Activated CD8-positive, alpha-beta memory T cell treated with anti-CD3 and anti-CD28 coated beads, Interleukin-2, amount 50 U/mL, for 1 hour (primary cell): ENCODE measurements at regions not wholly inside any gene's neighbourhood (a gene's known extent, or its start where the extent isn't known, plus 50 kb on each side); places are given as distances from the start of the nearest gene placed in this dataset.

Experiments
- DNase-seq: peaks from one replicate; pipeline ENCODE4 v3.0.0-alpha.2; 2020; ENCODE audit errors: extremely low read depth

DNA sequence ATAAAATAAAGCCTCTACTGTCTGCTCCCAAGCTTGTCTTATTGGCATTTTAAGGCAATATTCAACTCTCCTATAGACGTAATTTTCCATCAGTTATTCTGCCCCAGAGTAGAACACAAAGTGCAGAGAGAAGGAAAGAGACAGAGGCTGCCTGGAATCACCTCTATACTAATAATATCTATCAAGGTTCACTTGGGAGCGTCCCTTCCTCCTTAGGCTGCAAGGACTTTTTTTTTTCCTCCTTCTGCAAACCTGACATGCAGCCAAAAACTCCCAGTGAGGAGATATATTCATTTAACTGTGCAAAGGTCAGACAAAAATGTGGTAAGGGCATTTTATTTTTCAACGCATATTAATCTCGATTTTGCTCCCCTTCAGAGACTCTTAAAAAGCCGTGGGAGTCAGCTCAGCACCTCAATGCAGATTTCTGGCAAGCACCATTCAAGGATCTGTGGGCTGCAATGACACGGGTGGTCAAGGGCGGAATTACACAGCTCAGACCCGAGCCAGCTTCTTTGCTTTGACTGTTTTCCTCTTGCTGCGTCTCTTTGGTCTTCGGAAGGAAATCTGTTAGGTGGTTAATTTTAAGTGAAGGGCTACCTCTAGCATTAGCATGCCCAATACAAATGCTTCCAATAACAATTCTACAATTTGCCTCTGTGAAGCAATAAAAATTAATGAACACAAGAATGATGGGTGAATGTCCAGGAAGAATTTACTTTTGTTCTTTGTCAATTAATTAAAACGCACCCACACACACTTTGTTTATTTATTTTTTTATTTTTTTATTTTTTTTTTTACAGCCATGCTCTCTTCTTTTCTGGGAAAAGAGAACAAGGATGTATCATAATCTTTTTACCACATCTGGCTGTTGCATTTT, 587.7 kb upstream of the GRAMD2B start:
- no peak for DNase-seq

DNA sequence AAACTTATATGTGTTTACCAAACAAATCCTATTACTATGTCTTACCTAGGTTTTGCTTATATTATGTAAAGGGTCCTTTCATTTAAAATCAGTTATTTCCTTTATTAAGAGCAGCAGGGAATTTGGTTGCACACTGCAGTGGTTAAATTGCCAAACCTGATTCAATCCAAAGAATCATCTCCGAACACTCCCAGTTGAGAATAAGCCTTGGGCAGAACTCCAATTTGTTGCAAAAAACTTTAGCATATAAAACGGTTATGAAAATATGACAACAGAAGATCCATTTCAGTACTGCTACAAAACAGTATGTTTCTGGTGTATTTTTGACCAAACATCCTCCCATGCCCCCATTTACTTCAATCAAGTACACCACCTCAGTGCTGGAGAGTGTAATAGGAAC, 587.0 kb upstream of the GRAMD2B start:
- no peak for DNase-seq

DNA sequence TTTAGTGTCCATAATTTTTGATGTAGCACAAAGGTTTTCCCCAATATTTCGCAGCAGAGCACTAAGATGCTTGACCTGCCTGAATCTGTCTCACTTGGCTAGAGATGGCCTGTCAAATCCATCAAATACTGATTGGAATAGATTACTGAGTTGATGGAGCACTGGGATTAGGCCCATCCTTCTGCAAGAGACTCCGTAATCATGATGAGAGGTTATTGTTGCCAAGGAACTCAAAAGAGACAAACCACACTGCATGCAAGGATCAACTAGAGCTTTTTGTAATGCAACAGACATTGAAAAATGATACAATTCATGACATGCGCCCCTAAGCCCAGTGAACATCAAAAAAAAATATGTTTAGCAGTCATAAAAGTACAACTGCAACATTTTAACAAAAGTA, 585.3 kb upstream of the GRAMD2B start:
- no peak for DNase-seq

DNA sequence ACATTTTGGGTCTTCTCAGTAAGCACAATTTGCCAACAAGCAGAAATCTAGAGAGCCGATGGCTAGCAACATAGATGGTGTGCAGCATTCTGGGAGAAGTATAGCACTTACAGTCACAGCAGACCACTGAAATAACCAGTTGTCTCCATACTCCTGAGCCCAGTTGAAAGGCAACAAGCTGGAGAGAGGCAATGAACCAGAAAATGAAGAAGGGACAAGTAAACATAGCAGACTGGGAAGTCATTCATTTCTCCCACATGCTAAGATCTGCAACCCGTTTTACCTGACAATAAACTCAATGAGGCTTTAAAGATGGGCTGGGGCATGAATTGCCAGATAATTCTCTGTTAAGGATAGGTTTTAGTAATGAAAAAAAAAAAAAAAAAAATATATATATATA, 575.6 kb upstream of the GRAMD2B start:
- DNase-seq = no peak

DNA sequence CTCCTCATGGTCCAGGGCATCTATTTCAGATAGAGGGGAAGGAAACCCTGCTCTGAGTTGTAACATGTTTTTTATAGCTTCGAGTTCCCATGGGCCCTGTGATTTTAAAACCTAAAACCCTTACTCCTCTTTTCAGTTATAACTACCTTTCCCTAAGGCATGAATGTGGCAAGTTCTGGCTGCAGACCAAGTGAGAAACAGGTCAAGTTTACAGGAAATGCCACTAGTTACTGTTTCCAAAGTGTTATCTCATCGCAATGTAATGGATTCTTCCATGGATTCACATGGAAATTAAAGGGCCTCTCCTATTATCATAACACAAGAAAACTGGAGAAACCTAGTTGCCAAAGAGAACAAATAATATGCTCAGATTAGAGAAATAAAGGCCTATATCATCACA, 574.5 kb upstream of the GRAMD2B start:
- no peak for DNase-seq

DNA sequence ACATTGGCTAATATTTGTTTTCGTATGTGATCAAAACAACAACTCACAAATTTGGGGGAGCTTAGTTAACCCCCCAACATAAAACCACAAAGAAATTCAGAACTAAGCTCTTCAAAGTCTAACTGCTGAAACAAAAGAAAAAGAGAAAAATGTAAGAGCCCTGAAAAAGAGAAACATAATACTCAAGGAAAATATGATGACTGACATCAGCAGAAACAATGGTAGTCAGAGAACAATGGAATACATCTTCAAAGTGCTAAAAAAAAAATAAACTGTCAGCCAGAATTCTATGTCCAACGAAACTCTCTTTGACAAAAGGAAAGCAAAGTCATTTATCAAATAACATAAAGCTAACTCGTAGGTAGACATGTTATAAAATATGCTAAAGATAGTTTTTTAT, 566.3 kb upstream of the GRAMD2B start:
- no peak for DNase-seq

DNA sequence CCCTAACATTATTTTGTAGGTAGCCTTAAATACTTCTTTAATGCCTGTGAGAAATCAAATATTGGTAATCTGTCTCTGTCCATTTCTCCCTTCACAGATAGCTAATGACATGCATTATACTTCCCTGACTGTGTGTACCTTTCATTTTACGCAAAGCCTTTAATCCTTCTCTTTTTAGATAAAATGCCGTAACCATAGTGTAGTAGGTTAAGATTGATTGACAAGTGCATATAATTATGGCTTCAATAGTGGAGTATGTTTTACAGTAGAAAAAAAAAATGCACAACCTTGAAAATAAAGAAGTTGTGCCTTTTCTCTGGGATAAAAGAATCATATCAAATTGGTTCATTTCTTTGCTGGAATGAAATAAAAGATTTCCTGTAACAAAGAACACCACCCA, 559.6 kb upstream of the GRAMD2B start:
- no peak for DNase-seq

DNA sequence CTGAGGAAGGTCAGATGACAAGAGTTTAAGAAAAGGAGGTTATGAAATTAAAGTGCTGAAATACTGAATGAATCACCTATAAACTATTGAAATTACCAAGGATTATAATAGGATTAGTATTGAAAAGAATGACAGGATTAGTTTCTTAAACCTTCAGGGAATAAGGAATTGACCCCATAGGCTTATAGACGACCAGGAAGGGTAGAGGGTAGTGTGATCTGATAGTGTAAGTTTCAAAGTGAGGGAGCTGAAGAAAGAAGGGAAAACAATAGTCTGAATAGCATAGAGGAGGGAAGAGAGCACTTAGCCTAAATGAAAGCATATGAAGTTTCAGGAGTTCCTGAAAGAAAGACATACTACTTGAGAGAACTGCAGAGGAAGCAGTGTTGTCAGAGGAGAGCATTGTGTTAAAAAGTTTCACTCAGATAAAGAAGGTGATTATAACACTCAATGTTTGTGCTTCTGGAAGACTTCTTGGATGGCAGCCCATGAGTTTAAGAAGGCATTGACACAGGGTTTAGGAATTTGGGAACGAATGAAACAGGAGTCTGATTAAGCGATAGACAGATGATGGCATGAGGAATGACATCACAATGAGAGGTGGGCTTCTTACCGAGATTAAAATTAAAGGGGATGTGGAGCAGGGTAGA, 557.9 kb upstream of the GRAMD2B start:
- DNase-seq = no peak

DNA sequence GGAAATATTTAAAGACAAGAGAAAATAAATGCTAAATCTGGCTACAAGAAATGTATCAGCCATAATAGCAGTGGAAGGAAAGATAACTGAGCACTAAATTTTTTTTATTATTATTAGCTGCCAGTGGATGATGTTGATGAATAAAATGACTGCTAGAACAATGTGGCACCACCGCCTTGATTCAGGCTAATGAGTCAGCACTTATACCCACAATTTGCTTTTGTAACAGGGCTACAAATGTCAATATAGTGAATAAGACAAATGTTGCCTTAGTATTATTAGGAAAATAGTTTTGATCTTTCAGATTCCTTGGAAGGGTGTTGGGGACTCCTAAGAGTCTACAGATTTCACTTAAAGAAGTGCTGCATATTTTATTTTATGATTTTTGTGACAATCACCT, 555.2 kb upstream of the GRAMD2B start:
- no peak for DNase-seq

DNA sequence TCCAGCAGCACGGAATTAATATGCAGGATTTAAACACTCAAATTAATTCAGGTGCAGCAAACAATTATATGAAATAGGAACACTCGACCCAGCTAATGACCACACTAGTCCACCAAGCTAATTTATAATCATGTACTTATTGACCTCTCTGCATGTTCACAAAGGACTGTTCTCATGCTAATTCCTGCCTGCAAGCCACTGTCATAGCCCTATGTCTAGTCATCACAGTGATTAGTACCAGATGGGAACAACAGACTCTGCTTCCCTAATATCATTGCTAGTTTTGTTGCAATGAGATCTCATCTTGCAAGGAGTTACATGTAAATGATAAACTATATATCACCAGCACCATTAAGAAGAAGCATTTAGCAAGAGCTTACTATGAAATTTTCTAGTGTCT, 553.0 kb upstream of the GRAMD2B start:
- no peak for DNase-seq

DNA sequence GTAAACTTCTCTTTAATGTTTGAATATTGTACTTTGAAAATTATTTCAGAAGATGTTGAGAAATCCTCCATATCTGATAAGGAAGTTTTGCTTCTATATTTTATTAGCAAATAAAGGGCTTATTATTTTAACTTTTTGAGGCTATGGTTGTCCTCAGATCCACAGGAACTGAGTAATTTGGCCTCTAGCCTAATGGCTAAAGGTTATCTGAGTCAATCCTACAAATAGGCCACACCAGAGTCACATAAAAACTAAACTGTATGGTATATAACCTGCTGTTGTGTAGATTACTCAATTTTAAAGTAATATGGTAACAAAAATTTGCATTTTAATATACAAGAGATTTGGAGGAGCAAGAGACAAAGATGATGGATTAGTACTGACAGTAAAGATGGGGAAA, 549.2 kb upstream of the GRAMD2B start:
- DNase-seq = no peak

DNA sequence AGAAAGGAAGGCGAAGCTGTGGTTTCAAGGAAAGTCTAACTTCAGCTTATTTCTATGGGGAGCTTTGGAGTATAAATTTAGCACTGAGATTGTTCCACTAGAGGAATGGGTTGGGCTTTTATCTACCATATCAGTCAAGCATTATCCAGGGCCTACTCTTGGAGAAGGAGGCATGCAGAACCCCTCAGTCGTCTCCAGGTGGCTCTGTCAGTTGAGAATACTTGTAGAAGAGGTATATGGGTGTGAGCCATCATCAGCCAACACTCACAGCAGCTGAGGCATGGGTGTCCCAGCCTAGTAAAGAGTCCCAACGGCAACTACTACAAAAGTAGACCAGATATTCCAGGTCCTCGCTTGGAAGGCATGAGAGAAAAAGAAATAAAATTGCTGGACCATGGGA, 548.5 kb upstream of the GRAMD2B start:
- no peak for DNase-seq

DNA sequence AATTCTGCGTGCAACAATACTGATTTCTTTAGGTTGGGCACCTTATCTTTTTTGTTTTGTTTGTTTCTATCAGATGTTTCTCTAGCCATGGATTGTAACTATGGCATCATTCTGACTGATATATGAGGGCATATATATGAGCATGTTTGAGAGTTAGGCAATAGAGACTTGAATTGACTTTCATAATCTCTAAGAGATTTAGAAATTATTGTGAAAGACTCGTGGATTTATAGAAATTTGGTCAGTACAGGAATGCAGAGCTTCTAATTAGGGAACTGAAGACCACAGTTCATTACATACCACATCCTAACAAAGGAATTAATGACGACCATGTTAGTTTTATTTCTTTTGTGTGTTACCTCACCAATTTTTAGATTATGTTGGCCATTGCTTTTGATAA, 546.0 kb upstream of the GRAMD2B start:
- no peak for DNase-seq

DNA sequence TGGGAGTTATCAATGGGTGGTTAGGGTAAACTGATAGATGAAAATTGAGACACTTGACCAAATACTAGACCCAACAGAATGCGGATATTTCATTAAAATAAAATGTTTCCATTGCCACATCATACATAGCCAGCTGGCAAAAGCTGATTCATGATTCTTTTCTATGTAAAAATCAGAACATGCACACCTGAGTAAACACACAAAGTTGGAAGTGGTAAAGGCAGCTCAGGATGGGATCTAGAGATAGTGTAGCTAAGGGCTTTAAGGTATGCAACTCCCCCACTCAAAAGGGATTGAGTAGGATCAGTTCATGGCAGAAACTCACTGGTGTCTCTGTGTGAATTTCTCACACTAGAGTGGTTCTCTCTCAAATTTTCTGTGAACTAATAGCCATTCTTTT, 541.1 kb upstream of the GRAMD2B start:
- DNase-seq = no peak

DNA sequence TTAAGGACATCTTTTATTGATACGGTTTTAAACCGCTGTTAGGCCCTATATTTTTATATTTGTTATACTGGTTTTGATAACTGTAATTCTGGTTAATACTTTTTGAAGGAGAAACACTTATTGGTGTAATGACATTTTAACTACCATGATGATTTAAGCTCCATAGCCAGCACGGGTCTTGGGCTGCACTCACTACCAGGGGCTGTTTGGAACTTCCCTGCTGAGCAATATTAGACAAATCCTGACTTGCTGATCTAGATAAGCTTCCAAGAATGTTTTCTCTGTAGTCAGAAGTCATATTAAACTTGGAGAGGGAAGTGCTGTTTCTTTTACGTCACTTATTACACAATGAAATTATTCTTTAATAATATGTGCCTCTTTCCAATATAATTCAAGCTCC, 540.0 kb upstream of the GRAMD2B start:
- DNase-seq = no peak

DNA sequence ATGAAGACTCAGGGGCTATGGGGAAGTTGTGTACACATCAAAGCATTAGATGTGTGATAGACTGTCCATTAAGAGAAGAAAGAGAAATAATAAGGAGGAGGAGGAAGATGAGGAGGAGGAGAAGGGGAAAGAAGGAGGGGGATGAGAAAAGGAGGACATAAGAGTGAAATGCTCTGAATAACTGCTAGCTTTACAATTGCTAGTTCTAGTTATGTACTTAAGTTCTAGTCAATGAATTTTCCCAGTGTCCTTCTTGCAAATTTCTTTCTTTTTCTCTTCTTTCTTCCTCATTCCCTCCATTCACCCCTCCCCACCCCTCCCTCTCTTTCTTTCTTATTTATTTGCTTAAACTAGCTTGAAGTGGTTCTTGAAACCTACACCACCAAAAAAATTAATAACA, 534.9 kb upstream of the GRAMD2B start:
- no peak for DNase-seq

DNA sequence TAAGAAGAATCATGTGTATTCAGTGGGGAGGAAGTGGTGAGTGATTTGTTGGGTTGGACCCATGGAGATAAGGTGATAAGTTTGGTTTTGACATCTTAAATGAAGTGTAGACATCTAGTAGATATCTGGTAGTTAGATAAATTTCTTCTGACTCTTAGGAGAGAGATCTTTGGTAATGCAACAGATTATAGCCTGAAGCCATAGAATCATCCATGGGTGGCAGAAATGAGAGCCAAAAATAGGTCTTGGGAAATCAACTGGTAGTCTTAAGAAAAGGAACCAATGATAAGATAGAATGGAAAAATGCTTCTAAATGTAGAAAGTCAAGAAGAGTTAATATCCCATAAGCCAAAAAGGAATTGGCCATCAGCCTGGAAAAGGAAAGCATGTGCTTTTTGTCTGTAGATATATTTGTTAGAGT, 532.7 kb upstream of the GRAMD2B start:
- no peak for DNase-seq

DNA sequence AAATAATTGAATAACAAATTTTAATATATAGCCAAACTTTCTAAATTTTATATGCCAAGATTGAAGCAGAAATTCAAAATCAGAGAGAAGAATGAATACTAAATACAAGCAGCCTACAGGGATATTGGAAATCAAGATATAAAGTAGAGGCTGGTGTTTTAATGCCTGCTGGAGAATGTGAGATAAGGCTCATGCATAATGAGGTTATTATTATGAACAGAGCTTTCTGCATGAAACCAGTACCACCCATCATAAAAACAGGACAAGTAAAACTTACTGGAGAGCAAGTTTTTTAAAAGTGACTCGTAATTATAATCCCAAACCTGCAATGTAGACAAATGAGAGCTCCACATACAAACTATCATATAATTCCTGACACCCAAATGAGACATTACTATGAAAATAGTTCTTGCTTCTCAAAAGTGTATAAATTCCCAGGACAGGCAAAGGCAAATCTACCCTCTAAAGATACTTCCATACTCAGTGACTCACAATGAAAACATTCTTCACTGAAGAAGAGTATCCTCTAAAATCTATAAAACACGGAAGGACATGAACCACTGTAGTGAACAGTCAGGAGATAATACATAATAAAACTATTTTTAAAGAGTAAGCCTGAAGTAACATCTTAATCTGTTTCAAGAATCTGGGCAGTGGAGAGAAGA, 532.0 kb upstream of the GRAMD2B start:
- no peak for DNase-seq

DNA sequence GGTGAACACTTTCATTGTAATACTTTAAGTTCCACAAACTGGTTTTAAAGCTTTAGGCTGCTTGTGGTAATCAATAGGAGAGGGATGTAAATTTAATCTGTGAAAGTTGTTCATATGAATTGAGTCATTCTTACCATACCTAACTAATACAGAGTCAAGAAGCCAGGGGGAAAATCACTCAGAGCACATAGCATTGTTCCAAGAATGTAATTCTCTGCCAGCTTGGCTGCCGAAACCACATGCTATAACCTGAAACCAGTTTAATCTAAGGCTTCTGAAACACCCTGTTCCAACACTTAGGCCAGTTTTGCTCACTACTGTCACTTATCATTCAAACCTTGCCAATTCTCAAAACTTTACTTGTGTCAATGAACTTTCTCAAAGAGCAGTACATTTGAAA, 528.8 kb upstream of the GRAMD2B start:
- no peak for DNase-seq

DNA sequence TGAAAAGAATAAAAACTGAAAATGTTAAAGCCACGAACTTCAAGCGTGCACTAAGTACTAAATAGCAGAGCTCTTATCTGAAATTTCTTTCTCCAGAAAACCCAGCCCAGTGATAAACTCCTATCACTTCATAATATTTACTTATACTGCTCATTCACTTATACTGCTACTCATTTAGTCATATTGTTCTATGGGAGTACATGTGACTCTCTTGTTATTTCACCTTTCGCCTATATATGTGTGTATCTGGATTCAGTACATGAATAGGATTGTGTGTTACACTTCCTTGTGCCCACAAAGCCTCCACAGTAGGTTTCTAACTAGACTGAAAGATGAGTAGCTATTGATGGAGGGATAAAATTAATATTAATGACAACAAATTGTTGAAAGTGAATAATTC, 526.8 kb upstream of the GRAMD2B start:
- no peak for DNase-seq

DNA sequence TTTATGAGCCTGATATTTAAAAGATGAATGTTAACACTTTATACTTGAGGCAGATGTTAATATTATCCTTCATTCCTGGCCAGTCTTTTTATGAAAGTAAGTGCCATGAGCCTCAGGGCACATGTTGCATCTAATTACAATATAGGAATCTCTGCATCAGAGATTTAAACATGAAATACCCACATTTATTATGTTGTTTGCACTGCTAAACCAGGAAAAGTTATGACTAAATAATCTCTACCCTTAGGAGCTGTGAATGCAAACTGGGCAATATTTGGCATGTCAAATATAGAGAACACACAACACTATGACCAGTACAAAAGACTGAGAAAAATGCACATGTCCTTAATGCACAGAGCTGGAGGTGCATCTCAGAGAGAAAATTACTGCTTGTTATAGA, 526.1 kb upstream of the GRAMD2B start:
- DNase-seq = no peak

DNA sequence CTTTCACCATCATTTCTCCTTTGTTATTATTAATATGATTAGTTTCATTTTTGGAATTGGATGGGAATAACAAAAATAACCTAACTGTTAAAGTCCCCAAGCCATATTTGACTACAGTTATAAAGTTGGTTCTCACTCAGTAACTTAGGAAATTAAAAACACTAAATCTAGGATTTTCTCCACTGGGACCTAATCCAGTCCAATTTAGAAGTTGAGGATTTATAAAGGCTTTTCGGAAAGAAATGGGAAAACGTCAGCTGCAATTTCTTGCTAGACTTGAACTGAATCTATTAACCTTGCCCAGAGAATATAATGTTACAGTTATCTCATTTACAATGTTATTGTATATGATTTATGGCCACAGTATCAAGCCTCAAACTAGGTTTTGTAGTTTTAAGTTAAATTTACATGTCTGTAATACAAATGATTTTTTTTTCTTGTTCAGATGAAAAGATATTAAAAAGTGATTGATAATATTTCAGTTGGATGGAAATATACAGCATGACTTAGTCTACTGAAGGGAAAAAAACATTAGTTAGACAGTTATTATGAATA, 524.3 kb upstream of the GRAMD2B start:
- DNase-seq = no peak

DNA sequence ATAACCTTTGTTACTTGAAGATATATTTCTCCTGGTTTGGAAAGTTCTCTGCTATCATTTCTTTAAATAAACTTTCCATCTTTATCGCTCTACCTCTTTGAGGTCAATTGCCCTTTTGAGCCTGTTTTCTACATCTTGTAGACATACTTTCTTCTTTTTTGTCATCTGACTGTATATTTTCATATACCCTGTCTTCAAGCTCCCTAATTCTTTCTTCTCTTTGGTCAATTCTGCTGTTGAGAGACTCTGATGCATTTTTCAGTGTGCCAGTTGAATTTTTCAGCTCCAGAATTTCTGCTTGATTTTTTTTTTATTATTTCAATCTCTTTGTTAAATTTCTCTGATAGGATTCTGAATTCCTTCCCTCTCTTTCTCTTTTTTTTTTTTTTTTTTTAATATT, 511.2 kb upstream of the GRAMD2B start:
- no peak for DNase-seq
